ENCODE measurements at regions not wholly inside any gene's neighbourhood (a gene's known extent, or its start where the extent isn't known, plus 50 kb on each side); places are given as distances from the start of the nearest gene placed in this dataset.

DNA sequence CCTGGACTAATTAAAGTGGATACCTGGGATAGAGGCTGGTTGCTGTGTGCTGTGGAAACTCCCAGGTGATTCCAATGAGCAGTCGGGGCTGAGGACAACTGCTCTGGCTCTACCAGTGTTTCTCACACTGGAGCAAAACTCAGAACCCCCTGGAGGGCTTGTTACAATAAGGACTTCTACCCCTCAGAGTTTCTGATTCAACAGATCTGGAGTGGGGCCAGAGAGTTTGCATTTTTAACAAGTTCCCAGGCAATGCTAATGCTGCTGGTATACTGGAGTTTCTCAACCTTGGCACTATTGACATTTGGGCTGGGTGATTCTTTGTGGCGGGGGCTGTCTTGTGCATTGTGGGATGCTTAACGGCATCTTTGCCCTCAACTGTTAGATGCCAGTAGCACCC, 353.7 kb downstream of the MIAT start:
- FAIRE-seq: no peak
- Histone ChIP-seq H3K4me1 (replicated peaks in 1 of 4; ENCODE audit: control insufficient read depth in 3 of 4, insufficient read depth in 4 of 4, low read length in 3 of 4) (no peaks in the 10 kb centered on the region), H3K79me2 (ENCODE audit: control insufficient read depth in 1 of 2, insufficient read depth in 2 of 2, low read length in 2 of 2) (no peaks in the 10 kb centered on the region), H2BK15ac (ENCODE audit: low read length) (no peak overlapping the region), H2BK20ac (ENCODE audit: low read length) (no peak overlapping the region), H3K4me2 (ENCODE audit: insufficient read depth in 1 of 2, low read depth in 2 of 2, low read length in 2 of 2) (no peak overlapping the region), H3K56ac (replicated peaks; ENCODE audit: insufficient read length, low read depth, low read length) (no peak overlapping the region), H3K23me2 (ENCODE audit: low read depth, low read length) (peaks cover 5% of the 10 kb centered on the region; the same call in 1 of the 2 replicates), H3K79me1 (ENCODE audit: low read depth, low read length) (no peaks in the 10 kb centered on the region), H3K14ac (ENCODE audit: insufficient read length) (no peak overlapping the region), H4K5ac (ENCODE audit: insufficient read length, low read depth, low read length) (no peak overlapping the region), H4K8ac (ENCODE audit: extremely low read depth, insufficient read depth, low read length) (no peak overlapping the region; the same call in 1 of the 2 replicates), H3K23ac (ENCODE audit: insufficient read length) (no peak overlapping the region), H3K4me3 (ENCODE audit: extremely low read depth in 1 of 4, insufficient read depth in 2 of 4, low read depth in 3 of 4, low read length in 4 of 4) (no peak overlapping the region), H2AK5ac (ENCODE audit: low read depth, low read length) (no peak overlapping the region), H4K91ac (replicated peaks; ENCODE audit: insufficient read length, low read length) (no peak overlapping the region), H3K9ac (replicated peaks in 1 of 4; ENCODE audit: extremely low read depth in 1 of 4, low read depth in 3 of 4, low read length in 3 of 4) (no peak overlapping the region), H3K9me3 (ENCODE audit: insufficient read depth in 2 of 2, low read depth in 1 of 2, low read length in 1 of 2) (no peaks in the 10 kb centered on the region; a peak in 1 of 4 replicates), H3K18ac (ENCODE audit: extremely low read depth, low read length) (no peak overlapping the region), H2BK12ac (ENCODE audit: low read depth, low read length) (no peak overlapping the region), H2BK5ac (ENCODE audit: low read depth, low read length) (no peak overlapping the region), H3K4ac (replicated peaks; ENCODE audit: insufficient read length, low read depth, low read length) (no peak overlapping the region), H2BK120ac (replicated peaks; ENCODE audit: low read depth, low read length) (no peak overlapping the region), H3K27ac (ENCODE audit: low read depth, low read length) (no peak overlapping the region), H3K36me3 (ENCODE audit: control insufficient read depth in 2 of 4, insufficient read depth in 4 of 4, low read length in 3 of 4) (no peaks in the 10 kb centered on the region), H3K27me3 (replicated peaks in 1 of 4; ENCODE audit: control insufficient read depth in 3 of 4, extremely low read depth in 1 of 4, insufficient read depth in 3 of 4, low read length in 3 of 4) (no peaks in the 10 kb centered on the region), H2AFZ (ENCODE audit: low read length) (no peak overlapping the region), H4K20me1 (replicated peaks in 1 of 2; ENCODE audit: control insufficient read depth in 1 of 2, insufficient read depth in 2 of 2, low read length in 2 of 2) (peaks cover 0 to 4% of the 10 kb centered on the region in 2 experiments)
- CTCF ChIA-PET (ENCODE audit: partially characterized antibody): no interaction called here
- TF ChIP-seq POU5F1 (IDR thresholded peaks at IDR 0.05; ENCODE audit: low read depth, low read length): no peak
- WGBS, 2 experiments (ENCODE audit: extremely low coverage in 1 of 2, insufficient coverage in 1 of 2, insufficient read length in 1 of 2, insufficient replicate concordance in 2 of 2, low coverage in 1 of 2, low lambda C conversion rate in 2 of 2, missing lambda C conversion rate in 1 of 2): 88% methylated on average over 3 of the region's 3 CpGs; no CpG with 5 or more reads in 1 of the 2 experiments
- DNase-seq (ENCODE audit: low read depth in 1 of 2, low spot score in 2 of 2): no peak
- POLR2A ChIA-PET (ENCODE audit: partially characterized antibody): no interaction called here

Measured in H1 (cell line).